Prostate gland (tissue), 2 donors: ENCODE measurements at regions not wholly inside any gene's neighbourhood (a gene's known extent, or its start where the extent isn't known, plus 50 kb on each side); places are given as distances from the start of the nearest gene placed in this dataset.
"Not testable (repeated sequence)": the region's sequence is repeated elsewhere in the genome, so short reads cannot be mapped to it uniquely, and the experiment has no call there.

Source experiments
- CTCF ChIP-seq, 4 experiments: fragments of 200-600 bp in 2 of 4; fragments of 450-650 bp in 2 of 4; sonication (generic) in 2 of 4; IDR thresholded peaks; 1 replicate in 3 of 4; 2 replicates in 1 of 4; pipeline ENCODE4 v1.5.1; 2016 to 2019; ENCODE audit warnings: antibody characterized with exemption in 4 of 4, mild to moderate bottlenecking in 2 of 4, moderate library complexity in 2 of 4
- POLR2A ChIP-seq: fragments of 450-650 bp; IDR thresholded peaks from one replicate; pipeline ENCODE4 v1.6.1; 2016; ENCODE audit warnings: antibody characterized with exemption, mild to moderate bottlenecking

GRCh38 chr1:37368665-37369315, 105.6 kb upstream of the ZC3H12A start:
- TF ChIP-seq CTCF (IDR thresholded peaks at IDR 0.05); POLR2A: not testable (repeated sequence)
